ENCODE measurements at regions not wholly inside any gene's neighbourhood (a gene's known extent, or its start where the extent isn't known, plus 50 kb on each side); places are given as distances from the start of the nearest gene placed in this dataset.

DNA sequence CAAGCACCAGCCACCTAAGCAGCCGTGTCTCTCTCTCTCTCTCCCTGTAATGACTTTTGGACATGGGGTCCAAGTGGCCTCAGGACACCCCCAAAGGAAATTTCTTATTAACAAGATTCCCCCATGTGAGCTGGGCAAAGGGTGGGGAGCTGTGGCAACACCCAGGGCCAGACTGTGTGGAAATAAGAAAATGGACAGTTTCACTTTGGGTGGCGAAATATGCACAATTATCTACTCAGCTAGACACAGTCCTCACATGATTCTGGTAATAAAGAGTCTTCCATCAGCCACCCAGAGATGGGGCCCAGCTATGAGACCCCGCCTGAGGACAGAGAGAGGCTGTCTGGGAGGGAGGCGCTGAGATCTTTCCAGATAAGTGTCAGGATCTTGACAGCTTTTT, 96.8 kb upstream of the TPM1 start:
- H3K27ac ChIP-seq = no peak overlapping the region

DNA sequence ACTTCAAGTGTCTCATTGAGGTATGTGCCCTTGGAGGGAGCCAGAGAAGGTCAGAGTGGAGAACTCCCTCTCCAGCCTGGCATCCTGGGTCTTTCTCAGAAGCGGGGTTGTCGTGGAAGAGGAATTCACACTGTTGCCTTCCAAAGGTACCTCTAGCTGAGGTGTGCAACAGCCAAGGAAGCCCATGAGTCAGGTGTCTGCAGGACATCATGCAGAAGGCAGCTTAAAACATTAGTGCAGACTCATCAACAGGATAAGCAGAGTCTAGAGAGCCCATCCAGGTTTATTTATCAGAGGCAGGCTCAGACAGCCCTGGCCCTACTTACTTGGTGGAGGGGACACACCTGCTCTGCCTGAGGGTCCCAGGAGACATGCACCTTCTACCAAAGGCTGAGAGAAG, 95.6 kb upstream of the TPM1 start:
- no peak overlapping the region for H3K27ac ChIP-seq
- TF ChIP-seq, protein P1, sequence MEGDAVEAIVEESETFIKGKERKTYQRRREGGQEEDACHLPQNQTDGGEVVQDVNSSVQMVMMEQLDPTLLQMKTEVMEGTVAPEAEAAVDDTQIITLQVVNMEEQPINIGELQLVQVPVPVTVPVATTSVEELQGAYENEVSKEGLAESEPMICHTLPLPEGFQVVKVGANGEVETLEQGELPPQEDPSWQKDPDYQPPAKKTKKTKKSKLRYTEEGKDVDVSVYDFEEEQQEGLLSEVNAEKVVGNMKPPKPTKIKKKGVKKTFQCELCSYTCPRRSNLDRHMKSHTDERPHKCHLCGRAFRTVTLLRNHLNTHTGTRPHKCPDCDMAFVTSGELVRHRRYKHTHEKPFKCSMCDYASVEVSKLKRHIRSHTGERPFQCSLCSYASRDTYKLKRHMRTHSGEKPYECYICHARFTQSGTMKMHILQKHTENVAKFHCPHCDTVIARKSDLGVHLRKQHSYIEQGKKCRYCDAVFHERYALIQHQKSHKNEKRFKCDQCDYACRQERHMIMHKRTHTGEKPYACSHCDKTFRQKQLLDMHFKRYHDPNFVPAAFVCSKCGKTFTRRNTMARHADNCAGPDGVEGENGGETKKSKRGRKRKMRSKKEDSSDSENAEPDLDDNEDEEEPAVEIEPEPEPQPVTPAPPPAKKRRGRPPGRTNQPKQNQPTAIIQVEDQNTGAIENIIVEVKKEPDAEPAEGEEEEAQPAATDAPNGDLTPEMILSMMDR (conservative IDR thresholded peaks at IDR 0.05) = no peak
- no peak for TF ChIP-seq ZFX (IDR thresholded peaks at IDR 0.05)

More for the DNA sequence above, 96.8 kb upstream of the TPM1 start:
- TF ChIP-seq ZFX (IDR thresholded peaks at IDR 0.05) = no peak
- TF ChIP-seq, protein P1 (conservative IDR thresholded peaks at IDR 0.05) = no peak

DNA sequence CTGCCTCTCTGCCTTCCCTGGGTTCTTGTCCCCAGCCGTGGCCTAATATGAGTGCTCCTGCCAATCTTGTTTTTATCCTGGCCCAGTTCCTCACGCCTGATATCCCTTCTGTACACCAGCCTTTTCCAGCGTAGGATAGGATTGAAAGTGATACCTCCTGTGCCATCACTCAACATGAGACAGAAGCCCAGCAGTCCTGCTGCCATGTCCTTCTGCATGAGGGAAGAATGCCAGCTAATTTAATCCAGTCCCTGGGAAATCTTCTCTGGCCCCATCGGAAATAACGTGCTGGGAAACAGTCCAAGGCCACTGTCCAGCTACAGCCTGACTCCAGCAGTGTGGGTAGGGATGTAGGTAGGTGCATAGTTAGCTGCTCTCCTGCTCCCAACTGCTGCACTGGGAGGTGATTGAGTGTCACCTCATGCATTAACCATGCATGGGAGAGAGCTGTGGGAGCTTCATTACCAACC, 92.0 kb upstream of the TPM1 start:
- H3K27ac ChIP-seq = no peak overlapping the region
- TF ChIP-seq ZFX (IDR thresholded peaks at IDR 0.05) = no peak
- TF ChIP-seq, protein P1 (conservative IDR thresholded peaks at IDR 0.05) = no peak

GRCh38 chr15:62951481-62951880, 91.1 kb upstream of the TPM1 start:
- TF ChIP-seq ZFX (IDR thresholded peaks at IDR 0.05) = no peak
- TF ChIP-seq, protein P1 (conservative IDR thresholded peaks at IDR 0.05) = no peak
- H3K27ac ChIP-seq = no peak overlapping the region

- H3K27ac ChIP-seq = no peak overlapping the region
Observed at GRCh38 chr15:62953021-62953420, 89.5 kb upstream of the TPM1 start.

DNA sequence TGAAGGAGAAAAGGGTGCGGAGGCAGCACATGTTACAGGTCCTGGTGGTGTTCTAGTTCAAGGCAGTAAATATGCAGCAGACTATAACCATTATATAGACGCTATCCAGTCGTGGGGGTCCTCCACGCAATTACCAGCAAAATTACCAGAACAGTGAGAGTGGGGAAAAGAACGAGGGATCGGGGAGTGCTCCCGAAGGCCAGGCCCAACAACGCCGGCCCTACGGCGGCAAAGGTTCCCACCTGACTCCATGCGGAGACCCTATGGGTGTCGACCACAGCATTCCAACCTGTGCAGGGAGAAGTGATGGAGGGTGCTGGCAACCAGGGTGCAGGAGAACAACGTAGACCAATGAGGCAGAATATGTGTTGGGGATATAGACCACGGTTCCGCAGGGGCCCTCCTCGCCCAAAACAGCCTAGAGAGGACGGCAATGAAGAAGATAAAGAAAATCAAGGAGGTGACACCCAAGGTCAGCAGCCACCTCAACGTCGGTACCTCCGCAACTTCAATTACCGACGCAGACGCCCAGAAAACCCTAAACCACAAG, 89.0 kb upstream of the TPM1 start:
- H3K27ac ChIP-seq = no peak overlapping the region
- TF ChIP-seq, protein P1 (conservative IDR thresholded peaks at IDR 0.05) = no peak
- TF ChIP-seq ZFX (IDR thresholded peaks at IDR 0.05) = no peak

More at GRCh38 chr15:62953021-62953420, 89.5 kb upstream of the TPM1 start:
- no peak for TF ChIP-seq ZFX (IDR thresholded peaks at IDR 0.05)
- TF ChIP-seq, protein P1 (conservative IDR thresholded peaks at IDR 0.05) = no peak

GRCh38 chr15:62957130-62957529, 85.4 kb upstream of the TPM1 start:
- TF ChIP-seq ZFX (IDR thresholded peaks at IDR 0.05) = no peak
- TF ChIP-seq, protein P1 (conservative IDR thresholded peaks at IDR 0.05) = no peak
- H3K27ac ChIP-seq = no peak overlapping the region
